K562 (cell line): ENCODE measurements at regions not wholly inside any gene's neighbourhood (a gene's known extent, or its start where the extent isn't known, plus 50 kb on each side); places are given as distances from the start of the nearest gene placed in this dataset.

Experiments
- ETV6 ChIP-seq, 3 experiments: fragments of 150-350 bp in 1 of 3; sonication (generic) in 1 of 3; formaldehyde crosslinking in 1 of 3; IDR thresholded peaks; 2 replicates each; pipeline versions ENCODE4 v1.6.1 to v1.8.0; 2014 to 2022; ENCODE audit warnings: borderline replicate concordance in 2 of 3, low read depth in 2 of 3, antibody characterized with exemption in 1 of 3, low read length in 1 of 3, mild to moderate bottlenecking in 1 of 3, missing genetic modification reagents in 1 of 3
- GABPA ChIP-seq: fragments of 200-800 bp; sonication (Bioruptor generic); conservative IDR thresholded peaks from 2 replicates; pipeline ENCODE4 v1.6.1; 2016; ENCODE audit warnings: low read depth, missing genetic modification characterization, missing compliant biosample characterization
- KDM1A ChIP-seq, 2 experiments: fragments of 450-650 bp; IDR thresholded peaks; 2 replicates each; pipeline ENCODE4 v1.6.1; 2016; ENCODE audit warnings: mild to moderate bottlenecking in 2 of 2
- MTA3 ChIP-seq: fragments of 450-650 bp; formaldehyde crosslinking; IDR thresholded peaks from 2 replicates; pipeline ENCODE4 v1.6.1; 2017; ENCODE audit warnings: mild to moderate bottlenecking, borderline replicate concordance
- POLR2AphosphoS5 ChIP-seq: IDR thresholded peaks from 2 replicates; pipeline ENCODE4 v1.6.1; 2011; ENCODE audit warnings: mild to moderate bottlenecking, low read depth, low read length, moderate library complexity; ENCODE audit not compliant: control insufficient read depth, insufficient read depth
- POLR2B ChIP-seq: fragments of 450-650 bp; IDR thresholded peaks from 2 replicates; pipeline ENCODE4 v1.6.1; 2018; ENCODE audit warnings: low read depth; ENCODE audit not compliant: partially characterized antibody
- RAD21 ChIP-seq, 2 experiments: fragments of 250-450 bp in 1 of 2; fragments of 450-650 bp in 1 of 2; sonication (Bioruptor Pico) in 1 of 2; formaldehyde crosslinking in 1 of 2; IDR thresholded peaks in 1 of 2; conservative IDR thresholded peaks in 1 of 2; 2 replicates each; pipeline versions ENCODE4 v1.4.0 to v1.8.0; 2020 to 2022; ENCODE audit warnings: mild to moderate bottlenecking in 2 of 2, moderate library complexity in 1 of 2
- ZNF740 ChIP-seq, 3 experiments: fragments of 200-800 bp in 1 of 3; sonication (Bioruptor generic) in 1 of 3; sonication (generic) in 1 of 3; formaldehyde crosslinking in 1 of 3; IDR thresholded peaks; 2 replicates each; pipeline versions ENCODE4 v1.6.1 to v1.8.0; 2016 to 2022; ENCODE audit warnings: mild to moderate bottlenecking in 2 of 3, missing compliant biosample characterization in 2 of 3, missing genetic modification characterization in 2 of 3, missing genetic modification reagents in 1 of 3
- TF ChIP-seq, protein P1 (sequence below): fragments of 250-450 bp; sonication (Bioruptor Pico); IDR thresholded peaks from 2 replicates; pipeline ENCODE4 v1.5.0; 2021

GRCh38 chr2:142189501-142189900 is 58.7 kb upstream of the LRP1B start:
- TF ChIP-seq POLR2B (no peak), POLR2AphosphoS5 (no peak), ETV6 (IDR thresholded peaks at IDR 0.05; ENCODE audit: borderline replicate concordance in 1 of 2, low read depth in 2 of 2, low read length in 1 of 2) (no peak), ETV6 (CRISPR knock-in tag; IDR thresholded peaks at IDR 0.05; ENCODE audit: borderline replicate concordance) (no peak), ZNF740 (CRISPR knock-in tag; IDR thresholded peaks at IDR 0.05) (no peak), ZNF740 (tag; IDR thresholded peaks at IDR 0.05) (no peak), KDM1A (IDR thresholded peaks at IDR 0.05) (no peak), MTA3 (no peak), GABPA (tag) (no peak), RAD21 (CRISPR knock-in tag; conservative IDR thresholded peaks at IDR 0.05 in 1 of 2, IDR thresholded peaks at IDR 0.05 in 1 of 2) (no peak)
- TF ChIP-seq, protein P1, sequence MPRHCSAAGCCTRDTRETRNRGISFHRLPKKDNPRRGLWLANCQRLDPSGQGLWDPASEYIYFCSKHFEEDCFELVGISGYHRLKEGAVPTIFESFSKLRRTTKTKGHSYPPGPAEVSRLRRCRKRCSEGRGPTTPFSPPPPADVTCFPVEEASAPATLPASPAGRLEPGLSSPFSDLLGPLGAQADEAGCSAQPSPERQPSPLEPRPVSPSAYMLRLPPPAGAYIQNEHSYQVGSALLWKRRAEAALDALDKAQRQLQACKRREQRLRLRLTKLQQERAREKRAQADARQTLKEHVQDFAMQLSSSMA (CRISPR knock-in tag): no peak
